Neural progenitor cell (in vitro differentiated cells): ENCODE measurements at regions not wholly inside any gene's neighbourhood (a gene's known extent, or its start where the extent isn't known, plus 50 kb on each side); places are given as distances from the start of the nearest gene placed in this dataset.

ENCODE experiments used
- DNase-seq: peaks from one replicate; pipeline ENCODE4 v3.0.0-alpha.2; 2016; ENCODE audit warnings: low spot score
- H2AFZ ChIP-seq: fragments of 200-600 bp; sonication (generic); replicated peaks from 2 replicates; pipeline ENCODE4 v1.6.1; 2016; ENCODE audit warnings: antibody characterized with exemption
- H3F3A ChIP-seq: fragments of 200-600 bp; sonication (generic); 2 replicates; pipeline ENCODE4 v1.6.1; 2016; ENCODE audit warnings: antibody characterized with exemption, low read depth
- H3K27ac ChIP-seq: fragments of 200-600 bp; sonication (generic); 2 replicates; pipeline ENCODE4 v1.5.1; 2016; ENCODE audit warnings: mild to moderate bottlenecking
- H3K27me3 ChIP-seq: fragments of 200-600 bp; sonication (generic); 2 replicates; pipeline ENCODE4 v1.6.1; 2016; ENCODE audit warnings: mild to moderate bottlenecking, moderate library complexity
- H3K36me3 ChIP-seq: fragments of 200-600 bp; sonication (generic); 2 replicates; pipeline ENCODE4 v1.5.1; 2016
- H3K4me1 ChIP-seq: fragments of 200-600 bp; sonication (generic); 2 replicates; pipeline ENCODE4 v1.6.1; 2016; ENCODE audit warnings: mixed run types
- H3K4me2 ChIP-seq: fragments of 200-600 bp; sonication (generic); 2 replicates; pipeline ENCODE4 v1.6.1; 2016
- H3K4me3 ChIP-seq: fragments of 200-600 bp; sonication (generic); 2 replicates; pipeline ENCODE4 v1.5.1; 2016
- H3K79me2 ChIP-seq: fragments of 200-600 bp; sonication (generic); 2 replicates; pipeline ENCODE4 v1.6.1; 2016; ENCODE audit warnings: low read depth
- H3K9ac ChIP-seq: fragments of 200-600 bp; sonication (generic); 2 replicates; pipeline ENCODE4 v1.6.1; 2016
- H3K9me3 ChIP-seq: fragments of 200-600 bp; sonication (generic); 2 replicates; pipeline ENCODE4 v1.5.1; 2016; ENCODE audit warnings: low read depth
- H4K20me1 ChIP-seq: fragments of 200-600 bp; sonication (generic); 2 replicates; pipeline ENCODE4 v1.6.1; 2016; ENCODE audit warnings: low read depth
- H3K27ac Mint-ChIP-seq: 3 replicates; pipeline ENCODE4 v1.8.0; 2021; ENCODE audit warnings: mixed read lengths
- H3K27me3 Mint-ChIP-seq: 2 replicates; pipeline ENCODE4 v1.8.0; 2022; ENCODE audit warnings: low read depth, mild to moderate bottlenecking, inconsistent platforms, moderate library complexity, mixed read lengths; ENCODE audit not compliant: insufficient read depth
- H3K36me3 Mint-ChIP-seq: 3 replicates; pipeline ENCODE4 v1.8.0; 2021; ENCODE audit warnings: mixed read lengths
- H3K4me1 Mint-ChIP-seq: 3 replicates; pipeline ENCODE4 v1.8.0; 2021; ENCODE audit warnings: mixed read lengths
- H3K4me3 Mint-ChIP-seq: 3 replicates; pipeline ENCODE4 v1.8.0; 2021; ENCODE audit warnings: mild to moderate bottlenecking, moderate library complexity, mixed read lengths
- H3K9me3 Mint-ChIP-seq: 3 replicates; pipeline ENCODE4 v1.8.0; 2020; ENCODE audit warnings: mixed read lengths
- EZH2 ChIP-seq: fragments of 200-600 bp; sonication (generic); IDR thresholded peaks from 2 replicates; pipeline ENCODE4 v1.6.1; 2017; ENCODE audit warnings: antibody characterized with exemption, mild to moderate bottlenecking, moderate library complexity
- EZH2phosphoT487 ChIP-seq: fragments of 200-600 bp; sonication (generic); IDR thresholded peaks from 2 replicates; pipeline ENCODE4 v1.6.1; 2017; ENCODE audit warnings: antibody characterized with exemption
- TF ChIP-seq, protein P1 (sequence below): fragments of 200-600 bp; sonication (generic); IDR thresholded peaks from 2 replicates; pipeline ENCODE4 v1.5.1; 2017; ENCODE audit warnings: antibody characterized with exemption, mild to moderate bottlenecking

DNA sequence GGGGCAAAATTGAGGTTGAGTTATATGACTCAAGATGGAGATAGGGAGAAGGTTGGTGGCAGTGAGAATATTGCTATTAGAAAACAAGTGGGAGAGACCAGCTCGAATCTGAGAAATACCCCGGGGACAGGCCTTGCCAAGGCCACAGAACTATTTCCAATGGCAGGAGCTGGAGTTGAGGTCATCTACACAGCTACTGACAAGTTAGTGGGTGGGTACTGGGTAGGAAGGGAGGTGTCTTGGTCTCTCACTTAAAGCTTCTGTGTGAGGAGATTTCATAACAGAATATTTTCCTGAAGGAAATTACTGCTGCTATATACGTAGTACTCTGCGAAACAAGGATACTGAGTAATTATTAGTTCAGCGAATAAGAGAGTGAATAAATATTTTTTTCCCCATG, 69.4 kb upstream of the ITPRID2 start:
- Histone ChIP-seq H3K9me3 (no peaks in the 10 kb centered on the region), H3K4me3 (no peak overlapping the region), H3K4me2 (no peak overlapping the region), H3K4me1 (no peaks in the 10 kb centered on the region), H3K79me2 (no peaks in the 10 kb centered on the region), H3K36me3 (no peaks in the 10 kb centered on the region), H3K27ac (no peak overlapping the region), H4K20me1 (no peaks in the 10 kb centered on the region), H3K9ac (no peak overlapping the region), H3F3A (no peaks in the 10 kb centered on the region), H2AFZ (no peak overlapping the region), H3K27me3 (no peaks in the 10 kb centered on the region)
- H3K9me3 Mint-ChIP-seq: no peaks in the 10 kb centered on the region
- H3K27ac Mint-ChIP-seq: no peak overlapping the region
- H3K27me3 Mint-ChIP-seq: no peaks in the 10 kb centered on the region
- DNase-seq: no peak
- no peak overlapping the region for H3K4me3 Mint-ChIP-seq
- TF ChIP-seq, protein P1, sequence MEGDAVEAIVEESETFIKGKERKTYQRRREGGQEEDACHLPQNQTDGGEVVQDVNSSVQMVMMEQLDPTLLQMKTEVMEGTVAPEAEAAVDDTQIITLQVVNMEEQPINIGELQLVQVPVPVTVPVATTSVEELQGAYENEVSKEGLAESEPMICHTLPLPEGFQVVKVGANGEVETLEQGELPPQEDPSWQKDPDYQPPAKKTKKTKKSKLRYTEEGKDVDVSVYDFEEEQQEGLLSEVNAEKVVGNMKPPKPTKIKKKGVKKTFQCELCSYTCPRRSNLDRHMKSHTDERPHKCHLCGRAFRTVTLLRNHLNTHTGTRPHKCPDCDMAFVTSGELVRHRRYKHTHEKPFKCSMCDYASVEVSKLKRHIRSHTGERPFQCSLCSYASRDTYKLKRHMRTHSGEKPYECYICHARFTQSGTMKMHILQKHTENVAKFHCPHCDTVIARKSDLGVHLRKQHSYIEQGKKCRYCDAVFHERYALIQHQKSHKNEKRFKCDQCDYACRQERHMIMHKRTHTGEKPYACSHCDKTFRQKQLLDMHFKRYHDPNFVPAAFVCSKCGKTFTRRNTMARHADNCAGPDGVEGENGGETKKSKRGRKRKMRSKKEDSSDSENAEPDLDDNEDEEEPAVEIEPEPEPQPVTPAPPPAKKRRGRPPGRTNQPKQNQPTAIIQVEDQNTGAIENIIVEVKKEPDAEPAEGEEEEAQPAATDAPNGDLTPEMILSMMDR: no peak
- TF ChIP-seq EZH2 (no peak), EZH2phosphoT487 (no peak)
- no peaks in the 10 kb centered on the region for H3K36me3 Mint-ChIP-seq
- peaks cover 5% of the 10 kb centered on the region for H3K4me1 Mint-ChIP-seq

DNA sequence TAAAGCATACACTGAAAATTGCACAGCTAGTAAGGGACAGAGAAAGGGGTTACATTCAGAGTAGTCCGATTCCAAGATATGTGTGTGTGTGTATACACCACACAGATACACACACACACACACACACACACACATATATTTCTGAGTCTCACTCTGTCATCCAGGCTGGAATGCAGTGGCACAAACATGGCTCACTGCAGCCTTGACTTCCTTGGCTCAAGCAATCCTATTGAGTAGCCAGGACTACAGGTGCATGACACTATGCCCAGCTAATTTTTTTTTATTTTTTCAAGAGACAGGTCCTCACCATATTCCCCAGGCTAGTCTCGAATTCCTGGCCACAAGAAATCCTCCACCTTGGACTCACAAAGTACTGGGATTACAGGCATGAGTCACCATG, 68.1 kb upstream of the ITPRID2 start:
- Histone ChIP-seq H3K36me3 (no peaks in the 10 kb centered on the region), H3F3A (no peaks in the 10 kb centered on the region), H3K27me3 (no peaks in the 10 kb centered on the region), H3K9ac (no peak overlapping the region), H3K9me3 (no peaks in the 10 kb centered on the region), H3K79me2 (no peaks in the 10 kb centered on the region), H4K20me1 (no peaks in the 10 kb centered on the region), H3K27ac (no peak overlapping the region), H3K4me3 (no peak overlapping the region), H3K4me1 (no peaks in the 10 kb centered on the region), H2AFZ (no peak overlapping the region), H3K4me2 (no peak overlapping the region)
- no peak overlapping the region for H3K27ac Mint-ChIP-seq
- H3K27me3 Mint-ChIP-seq: no peaks in the 10 kb centered on the region
- no peaks in the 10 kb centered on the region for H3K36me3 Mint-ChIP-seq
- no peak for TF ChIP-seq EZH2phosphoT487
- TF ChIP-seq, protein P1: no peak
- no peak for TF ChIP-seq EZH2
- H3K9me3 Mint-ChIP-seq: no peaks in the 10 kb centered on the region
- peaks cover 5% of the 10 kb centered on the region for H3K4me1 Mint-ChIP-seq
- H3K4me3 Mint-ChIP-seq: no peak overlapping the region
- DNase-seq: no peak

DNA sequence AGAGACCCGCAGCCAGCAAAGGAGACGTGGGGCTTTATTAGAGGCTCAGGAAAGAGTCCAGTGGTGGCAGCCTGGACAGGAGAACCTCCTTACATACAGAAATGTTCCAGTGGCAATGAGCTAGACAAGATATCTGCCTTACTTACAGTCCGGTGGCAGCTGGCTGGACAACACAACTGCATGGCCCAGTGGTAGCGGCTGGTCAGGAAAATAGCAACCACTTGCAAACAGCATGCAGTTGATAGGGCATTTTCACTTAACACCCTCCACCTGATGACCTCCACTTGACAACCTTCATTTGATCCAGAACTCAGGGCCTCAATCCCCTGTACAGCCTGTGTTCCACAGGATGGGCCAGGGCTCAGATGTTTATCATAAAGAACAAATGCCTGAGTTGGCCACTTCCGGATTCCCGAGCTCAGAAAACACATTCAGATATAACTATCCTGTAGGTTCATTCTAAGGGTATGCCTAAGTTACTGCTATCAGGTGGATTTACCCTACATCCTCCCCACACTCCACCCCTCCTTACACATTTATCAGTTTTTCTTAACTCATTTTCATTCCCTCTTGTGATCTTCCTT, 63.3 kb upstream of the ITPRID2 start:
- no peaks in the 10 kb centered on the region for H3K36me3 ChIP-seq
- peaks cover 2% of the 10 kb centered on the region for H3K9me3 Mint-ChIP-seq
- H3K4me1 ChIP-seq: no peaks in the 10 kb centered on the region
- H3K27ac Mint-ChIP-seq: no peak overlapping the region
- no peaks in the 10 kb centered on the region for H4K20me1 ChIP-seq
- no peak overlapping the region for H2AFZ ChIP-seq
- H3K79me2 ChIP-seq: no peaks in the 10 kb centered on the region
- TF ChIP-seq, protein P1: no peak
- TF ChIP-seq EZH2 (no peak), EZH2phosphoT487 (no peak)
- H3K27me3 ChIP-seq: no peaks in the 10 kb centered on the region
- H3K4me1 Mint-ChIP-seq: no peaks in the 10 kb centered on the region
- H3K27me3 Mint-ChIP-seq: no peaks in the 10 kb centered on the region
- no peak overlapping the region for H3K27ac ChIP-seq
- no peaks in the 10 kb centered on the region for H3K36me3 Mint-ChIP-seq
- H3K4me3 Mint-ChIP-seq: no peak overlapping the region
- no peaks in the 10 kb centered on the region for H3K9me3 ChIP-seq
- DNase-seq: no peak
- H3K4me2 ChIP-seq: no peak overlapping the region
- H3K9ac ChIP-seq: no peak overlapping the region
- H3F3A ChIP-seq: no peaks in the 10 kb centered on the region
- no peak overlapping the region for H3K4me3 ChIP-seq
